K562 (cell line): ENCODE measurements at regions not wholly inside any gene's neighbourhood (a gene's known extent, or its start where the extent isn't known, plus 50 kb on each side); places are given as distances from the start of the nearest gene placed in this dataset.

Experiments
- CEBPB ChIP-seq: fragments of 450-650 bp; IDR thresholded peaks from 2 replicates; pipeline ENCODE4 v1.6.1; 2016; ENCODE audit warnings: missing genetic modification characterization, missing compliant biosample characterization
- CREBBP ChIP-seq: IDR thresholded peaks from one replicate; pipeline ENCODE4 v1.6.1; 2012; ENCODE audit warnings: low read depth, mild to moderate bottlenecking, control low read depth, inconsistent platforms, low read length
- FOXJ2 ChIP-seq: fragments of 200-800 bp; sonication (Bioruptor generic); IDR thresholded peaks from 2 replicates; pipeline ENCODE4 v1.6.1; 2016; ENCODE audit warnings: missing genetic modification characterization, missing compliant biosample characterization
- KDM5B ChIP-seq: fragments of 200-600 bp; sonication (generic); IDR thresholded peaks from 2 replicates; pipeline ENCODE4 v1.6.1; 2012; ENCODE audit warnings: low read depth, mild to moderate bottlenecking, moderate library complexity, low read length, control low read depth, inconsistent platforms; ENCODE audit not compliant: insufficient replicate concordance
- MYC ChIP-seq, 2 experiments: fragments of 250-450 bp in 1 of 2; sonication (Bioruptor Pico) in 1 of 2; IDR thresholded peaks; 2 replicates each; pipeline versions ENCODE4 v1.5.1 to v1.6.1; 2012 to 2021; ENCODE audit warnings: low read depth in 2 of 2, borderline replicate concordance in 1 of 2, improper control_type of control experiment in 1 of 2, low read length in 1 of 2, mild to moderate bottlenecking in 1 of 2, moderate library complexity in 1 of 2
- RB1 ChIP-seq: fragments of 450-650 bp; IDR thresholded peaks from 2 replicates; pipeline ENCODE4 v1.6.1; 2017; ENCODE audit warnings: low read depth, mild to moderate bottlenecking
- TEAD2 ChIP-seq: fragments of 450-650 bp; IDR thresholded peaks from 2 replicates; pipeline ENCODE4 v1.6.1; 2016; ENCODE audit warnings: missing genetic modification characterization, control low read depth, missing compliant biosample characterization
- U2AF2 ChIP-seq: fragments of 200-400 bp; formaldehyde crosslinking; optimal IDR thresholded peaks from 2 replicates; pipeline ENCODE3; 2017; ENCODE audit warnings: low read depth, mild to moderate bottlenecking, low read length
- ZNF77 ChIP-seq: fragments of 250-450 bp; sonication (Bioruptor Pico); IDR thresholded peaks from 2 replicates; pipeline ENCODE4 v1.5.0; 2020
- TF ChIP-seq, protein P1 (sequence below): sonication (generic); formaldehyde crosslinking; IDR thresholded peaks from 2 replicates; pipeline ENCODE4 v1.8.0; 2023; ENCODE audit warnings: missing genetic modification reagents, mild to moderate bottlenecking, borderline replicate concordance
- TF ChIP-seq, protein P2 (sequence below): fragments of 450-650 bp; IDR thresholded peaks from 2 replicates; pipeline ENCODE4 v1.6.1; 2016

DNA sequence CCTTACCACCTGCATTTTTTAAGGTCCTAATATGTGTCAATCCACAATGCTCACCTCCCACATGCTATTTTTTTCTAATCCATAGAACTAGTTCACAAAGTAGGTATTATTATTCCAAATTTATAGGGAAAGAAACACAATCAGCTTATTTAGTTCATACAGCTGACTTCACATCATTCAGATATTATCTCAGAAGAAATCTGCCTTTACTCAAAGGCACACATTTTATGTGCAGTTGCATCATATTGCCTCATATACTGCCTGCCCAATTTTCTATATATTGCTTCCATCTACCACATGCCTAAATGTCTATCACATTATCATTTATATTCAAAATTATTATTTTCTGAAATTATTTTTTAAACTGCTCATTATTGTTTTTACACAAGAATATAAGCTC lies 88.7 kb upstream of the LUZP2 start (continued):
- TF ChIP-seq, protein P1, sequence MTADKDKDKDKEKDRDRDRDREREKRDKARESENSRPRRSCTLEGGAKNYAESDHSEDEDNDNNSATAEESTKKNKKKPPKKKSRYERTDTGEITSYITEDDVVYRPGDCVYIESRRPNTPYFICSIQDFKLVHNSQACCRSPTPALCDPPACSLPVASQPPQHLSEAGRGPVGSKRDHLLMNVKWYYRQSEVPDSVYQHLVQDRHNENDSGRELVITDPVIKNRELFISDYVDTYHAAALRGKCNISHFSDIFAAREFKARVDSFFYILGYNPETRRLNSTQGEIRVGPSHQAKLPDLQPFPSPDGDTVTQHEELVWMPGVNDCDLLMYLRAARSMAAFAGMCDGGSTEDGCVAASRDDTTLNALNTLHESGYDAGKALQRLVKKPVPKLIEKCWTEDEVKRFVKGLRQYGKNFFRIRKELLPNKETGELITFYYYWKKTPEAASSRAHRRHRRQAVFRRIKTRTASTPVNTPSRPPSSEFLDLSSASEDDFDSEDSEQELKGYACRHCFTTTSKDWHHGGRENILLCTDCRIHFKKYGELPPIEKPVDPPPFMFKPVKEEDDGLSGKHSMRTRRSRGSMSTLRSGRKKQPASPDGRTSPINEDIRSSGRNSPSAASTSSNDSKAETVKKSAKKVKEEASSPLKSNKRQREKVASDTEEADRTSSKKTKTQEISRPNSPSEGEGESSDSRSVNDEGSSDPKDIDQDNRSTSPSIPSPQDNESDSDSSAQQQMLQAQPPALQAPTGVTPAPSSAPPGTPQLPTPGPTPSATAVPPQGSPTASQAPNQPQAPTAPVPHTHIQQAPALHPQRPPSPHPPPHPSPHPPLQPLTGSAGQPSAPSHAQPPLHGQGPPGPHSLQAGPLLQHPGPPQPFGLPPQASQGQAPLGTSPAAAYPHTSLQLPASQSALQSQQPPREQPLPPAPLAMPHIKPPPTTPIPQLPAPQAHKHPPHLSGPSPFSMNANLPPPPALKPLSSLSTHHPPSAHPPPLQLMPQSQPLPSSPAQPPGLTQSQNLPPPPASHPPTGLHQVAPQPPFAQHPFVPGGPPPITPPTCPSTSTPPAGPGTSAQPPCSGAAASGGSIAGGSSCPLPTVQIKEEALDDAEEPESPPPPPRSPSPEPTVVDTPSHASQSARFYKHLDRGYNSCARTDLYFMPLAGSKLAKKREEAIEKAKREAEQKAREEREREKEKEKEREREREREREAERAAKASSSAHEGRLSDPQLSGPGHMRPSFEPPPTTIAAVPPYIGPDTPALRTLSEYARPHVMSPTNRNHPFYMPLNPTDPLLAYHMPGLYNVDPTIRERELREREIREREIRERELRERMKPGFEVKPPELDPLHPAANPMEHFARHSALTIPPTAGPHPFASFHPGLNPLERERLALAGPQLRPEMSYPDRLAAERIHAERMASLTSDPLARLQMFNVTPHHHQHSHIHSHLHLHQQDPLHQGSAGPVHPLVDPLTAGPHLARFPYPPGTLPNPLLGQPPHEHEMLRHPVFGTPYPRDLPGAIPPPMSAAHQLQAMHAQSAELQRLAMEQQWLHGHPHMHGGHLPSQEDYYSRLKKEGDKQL, result no peak
- no peak for TF ChIP-seq ZNF77 (CRISPR knock-in tag)
- TF ChIP-seq CREBBP, result no peak
- no peak for TF ChIP-seq MYC (IDR thresholded peaks at IDR 0.05; ENCODE audit: low read depth, low read length)
- TF ChIP-seq MYC (CRISPR knock-in tag; IDR thresholded peaks at IDR 0.05; ENCODE audit: borderline replicate concordance, low read depth), result no peak
- TF ChIP-seq TEAD2 (tag), result no peak
- TF ChIP-seq RB1, result no peak
- no peak for TF ChIP-seq KDM5B
- no peak for TF ChIP-seq CEBPB (tag)
- TF ChIP-seq U2AF2, result no peak
- TF ChIP-seq, protein P2, sequence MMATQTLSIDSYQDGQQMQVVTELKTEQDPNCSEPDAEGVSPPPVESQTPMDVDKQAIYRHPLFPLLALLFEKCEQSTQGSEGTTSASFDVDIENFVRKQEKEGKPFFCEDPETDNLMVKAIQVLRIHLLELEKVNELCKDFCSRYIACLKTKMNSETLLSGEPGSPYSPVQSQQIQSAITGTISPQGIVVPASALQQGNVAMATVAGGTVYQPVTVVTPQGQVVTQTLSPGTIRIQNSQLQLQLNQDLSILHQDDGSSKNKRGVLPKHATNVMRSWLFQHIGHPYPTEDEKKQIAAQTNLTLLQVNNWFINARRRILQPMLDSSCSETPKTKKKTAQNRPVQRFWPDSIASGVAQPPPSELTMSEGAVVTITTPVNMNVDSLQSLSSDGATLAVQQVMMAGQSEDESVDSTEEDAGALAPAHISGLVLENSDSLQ, result no peak
- TF ChIP-seq FOXJ2 (tag), result no peak
